Islet precursor cell (in vitro differentiated cells): ENCODE measurements at regions not wholly inside any gene's neighbourhood (a gene's known extent, or its start where the extent isn't known, plus 50 kb on each side); places are given as distances from the start of the nearest gene placed in this dataset.

ENCODE experiments used
- DNase-seq: peaks from one replicate; pipeline ENCODE4 v3.0.0-alpha.2; 2018

DNA sequence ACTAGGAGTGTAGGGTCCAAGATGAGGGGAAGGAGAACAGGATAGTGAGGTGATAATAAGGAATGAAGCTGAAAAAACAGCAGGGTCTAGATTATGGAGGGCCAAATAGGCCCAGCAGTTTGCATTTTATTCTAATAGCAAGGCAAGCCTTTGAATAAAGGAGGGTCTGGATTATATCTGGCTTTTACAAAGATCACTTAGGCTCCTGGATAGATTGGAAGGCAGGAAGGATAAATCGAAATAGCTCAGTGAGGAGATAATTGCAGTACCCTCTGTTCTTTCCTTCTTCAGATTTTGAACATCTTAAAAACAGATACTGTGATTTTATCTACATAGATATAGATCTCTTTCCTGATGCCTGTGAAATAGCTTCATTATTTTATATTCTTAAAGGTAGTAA lies 53.8 kb upstream of the PTGFR start:
- DNase-seq = no peak

DNA sequence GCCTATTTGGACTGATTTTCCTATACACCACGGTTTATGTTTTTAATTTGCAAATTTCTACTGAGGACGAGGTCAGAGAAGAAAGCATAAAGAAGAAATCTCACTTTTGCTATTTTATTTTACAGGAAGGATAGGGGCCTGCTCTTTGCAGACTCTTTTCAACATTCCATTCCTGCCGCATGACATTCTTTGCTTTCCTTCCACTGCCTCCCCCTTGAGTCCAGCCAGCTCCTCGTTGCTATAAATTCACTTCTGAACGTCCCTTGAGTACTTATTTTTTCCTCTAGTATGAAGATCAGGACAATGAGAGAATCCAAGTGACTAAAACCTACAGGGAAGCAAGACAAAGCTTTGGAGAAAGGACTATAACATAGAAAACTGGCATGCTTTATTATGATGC lies 53.4 kb upstream of the PTGFR start:
- peak; percentile 54 for DNase-seq

DNA sequence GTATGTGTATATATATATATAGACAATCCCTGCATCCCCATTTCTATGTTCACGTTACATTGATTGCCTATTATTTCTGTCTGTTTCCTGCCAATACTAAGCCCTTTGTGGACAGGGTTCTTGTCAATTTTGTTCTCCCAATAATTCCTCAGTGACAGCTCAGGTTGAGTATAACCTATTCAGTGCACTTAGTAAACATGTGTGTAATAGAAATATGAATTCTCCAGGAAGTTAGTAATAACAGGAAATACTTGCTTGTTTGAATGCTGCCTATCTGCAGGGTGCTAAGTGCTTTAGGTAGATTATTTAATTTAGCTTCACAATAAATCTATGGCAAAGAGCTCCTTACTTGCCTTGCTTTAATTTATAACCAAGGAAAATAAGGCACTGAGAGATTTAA lies 52.8 kb upstream of the PTGFR start:
- DNase-seq = no peak

DNA sequence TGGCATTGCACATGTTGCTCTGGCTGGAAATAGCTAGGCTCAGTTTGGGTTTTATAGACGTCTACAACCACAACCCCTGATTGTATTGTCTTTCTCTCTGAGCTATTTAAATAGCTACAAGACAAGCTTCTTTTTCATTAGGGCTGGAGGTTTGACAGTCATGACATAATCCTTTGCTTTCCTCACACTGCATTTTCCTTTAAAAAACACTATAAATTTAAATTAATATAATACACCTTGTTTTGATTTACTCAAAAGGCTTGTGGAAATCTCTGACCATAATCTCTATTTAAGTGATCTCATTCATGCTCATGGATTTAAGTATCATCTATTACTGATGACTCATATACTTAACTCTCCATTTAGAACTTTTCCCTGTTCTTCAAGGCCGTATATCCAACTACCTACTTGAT lies 50.4 kb upstream of the PTGFR start:
- DNase-seq = no peak
